ENCODE measurements at regions not wholly inside any gene's neighbourhood (a gene's known extent, or its start where the extent isn't known, plus 50 kb on each side); places are given as distances from the start of the nearest gene placed in this dataset.

- intact Hi-C loops (cut with DNase I): no loop called here
- Histone ChIP-seq H3K27me3 (no peaks in the 10 kb centered on the region), H3K9me3 (no peaks in the 10 kb centered on the region), H3K27ac (no peak overlapping the region), H3K4me3 (no peak overlapping the region), H3K36me3 (no peaks in the 10 kb centered on the region), H3K4me1 (no peaks in the 10 kb centered on the region)
- 89 to 90% methylated on average over 4 to 5 of the region's 11 CpGs for WGBS, 2 donors
- DNase-seq: no peak
- TF ChIP-seq, protein P1, sequence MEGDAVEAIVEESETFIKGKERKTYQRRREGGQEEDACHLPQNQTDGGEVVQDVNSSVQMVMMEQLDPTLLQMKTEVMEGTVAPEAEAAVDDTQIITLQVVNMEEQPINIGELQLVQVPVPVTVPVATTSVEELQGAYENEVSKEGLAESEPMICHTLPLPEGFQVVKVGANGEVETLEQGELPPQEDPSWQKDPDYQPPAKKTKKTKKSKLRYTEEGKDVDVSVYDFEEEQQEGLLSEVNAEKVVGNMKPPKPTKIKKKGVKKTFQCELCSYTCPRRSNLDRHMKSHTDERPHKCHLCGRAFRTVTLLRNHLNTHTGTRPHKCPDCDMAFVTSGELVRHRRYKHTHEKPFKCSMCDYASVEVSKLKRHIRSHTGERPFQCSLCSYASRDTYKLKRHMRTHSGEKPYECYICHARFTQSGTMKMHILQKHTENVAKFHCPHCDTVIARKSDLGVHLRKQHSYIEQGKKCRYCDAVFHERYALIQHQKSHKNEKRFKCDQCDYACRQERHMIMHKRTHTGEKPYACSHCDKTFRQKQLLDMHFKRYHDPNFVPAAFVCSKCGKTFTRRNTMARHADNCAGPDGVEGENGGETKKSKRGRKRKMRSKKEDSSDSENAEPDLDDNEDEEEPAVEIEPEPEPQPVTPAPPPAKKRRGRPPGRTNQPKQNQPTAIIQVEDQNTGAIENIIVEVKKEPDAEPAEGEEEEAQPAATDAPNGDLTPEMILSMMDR (IDR thresholded peaks at IDR 0.05): no peak
- no peak for TF ChIP-seq POLR2A (IDR thresholded peaks at IDR 0.05)
These were observed 83.6 kb upstream of the CXCL12 start for GRCh38 chr10:44468525-44468924.

DNA sequence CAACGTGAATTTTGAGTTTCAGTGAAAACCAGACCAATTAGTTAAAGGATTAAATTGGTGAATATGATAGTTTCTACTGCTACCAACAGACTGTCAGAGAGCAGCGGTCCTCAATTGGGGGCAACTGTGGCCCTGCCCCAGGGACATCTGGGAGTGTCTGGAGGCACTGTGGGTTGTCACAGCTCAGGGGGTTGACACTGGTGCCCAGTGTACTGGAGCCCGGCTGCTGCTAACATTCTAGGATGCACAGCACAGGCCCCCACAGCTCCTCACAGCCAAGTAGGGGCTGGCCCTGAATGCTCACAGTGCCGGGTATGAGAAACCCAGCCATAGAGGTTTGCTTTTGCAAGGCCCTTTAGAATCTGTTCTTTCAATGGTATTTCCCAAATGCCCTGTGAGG lies 84.1 kb upstream of the CXCL12 start:
- Histone ChIP-seq H3K27me3 (no peaks in the 10 kb centered on the region), H3K9me3 (no peaks in the 10 kb centered on the region), H3K4me1 (no peaks in the 10 kb centered on the region), H3K36me3 (no peaks in the 10 kb centered on the region), H3K4me3 (no peak overlapping the region), H3K27ac (no peak overlapping the region)
- TF ChIP-seq, protein P1 (IDR thresholded peaks at IDR 0.05): no peak
- TF ChIP-seq POLR2A (IDR thresholded peaks at IDR 0.05): no peak
- DNase-seq: no peak
- intact Hi-C loops (cut with DNase I): no loop called here
- WGBS, 2 donors: 46 to 58% methylated on average over 3 to 4 of the region's 4 CpGs

- WGBS, 2 donors: 58 to 78% methylated on average over 2 of the region's 2 CpGs
- Histone ChIP-seq H3K27ac (no peak overlapping the region), H3K9me3 (no peaks in the 10 kb centered on the region), H3K36me3 (no peaks in the 10 kb centered on the region), H3K4me1 (no peaks in the 10 kb centered on the region), H3K4me3 (no peak overlapping the region), H3K27me3 (no peaks in the 10 kb centered on the region)
- intact Hi-C loops (cut with DNase I): no loop called here
- no peak for DNase-seq
- TF ChIP-seq POLR2A (IDR thresholded peaks at IDR 0.05): no peak
- TF ChIP-seq, protein P1 (IDR thresholded peaks at IDR 0.05): no peak
These were observed 85.9 kb upstream of the CXCL12 start for GRCh38 chr10:44470784-44471183.

DNA sequence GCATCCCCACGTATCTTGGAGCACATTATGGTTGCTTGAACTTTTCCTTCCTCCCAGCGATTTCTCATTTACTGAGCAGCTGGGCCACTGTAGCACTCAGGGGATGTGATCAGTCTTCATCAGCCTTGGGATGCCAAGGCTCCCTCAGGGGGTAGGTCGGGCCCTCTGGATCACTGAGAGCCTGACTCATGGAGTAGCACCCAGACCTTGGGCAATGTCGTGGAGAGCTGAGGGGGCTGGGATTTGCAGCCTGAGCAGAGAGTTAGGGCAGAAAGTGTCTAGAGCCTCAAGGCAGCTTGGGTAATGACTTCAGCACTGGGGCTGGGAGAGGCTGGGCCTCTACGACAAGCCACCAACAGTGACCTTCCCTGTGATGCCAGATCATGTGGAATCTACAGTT lies 86.5 kb upstream of the CXCL12 start:
- no peak for DNase-seq
- no peak overlapping the region for H3K4me3 ChIP-seq
- no peaks in the 10 kb centered on the region for H3K27me3 ChIP-seq
- H3K36me3 ChIP-seq: no peaks in the 10 kb centered on the region
- TF ChIP-seq, protein P1 (IDR thresholded peaks at IDR 0.05): no peak
- no peak for TF ChIP-seq POLR2A (IDR thresholded peaks at IDR 0.05)
- no peaks in the 10 kb centered on the region for H3K4me1 ChIP-seq
- intact Hi-C loops (cut with DNase I): no loop called here
- 56 to 62% methylated on average over 2 of the region's 5 CpGs for WGBS, 2 donors
- no peaks in the 10 kb centered on the region for H3K9me3 ChIP-seq
- H3K27ac ChIP-seq: no peak overlapping the region

- Histone ChIP-seq H3K4me3 (no peak overlapping the region), H3K27me3 (no peaks in the 10 kb centered on the region), H3K9me3 (no peaks in the 10 kb centered on the region), H3K4me1 (no peaks in the 10 kb centered on the region), H3K27ac (no peak overlapping the region), H3K36me3 (no peaks in the 10 kb centered on the region)
- TF ChIP-seq, protein P1 (IDR thresholded peaks at IDR 0.05): no peak
- no peak for TF ChIP-seq POLR2A (IDR thresholded peaks at IDR 0.05)
- WGBS, 2 donors: 22 to 80% methylated on average over 1 of the region's 3 CpGs
- no peak for DNase-seq
- intact Hi-C loops (cut with DNase I): no loop called here
These were observed 88.2 kb upstream of the CXCL12 start for GRCh38 chr10:44473146-44473545.

Measured in esophagus squamous epithelium (tissue), 5 donors.